ENCODE measurements at regions not wholly inside any gene's neighbourhood (a gene's known extent, or its start where the extent isn't known, plus 50 kb on each side); places are given as distances from the start of the nearest gene placed in this dataset.
A peak's percentile ranks its signal among the peaks of the same experiment; 100 is the strongest.

- no peak for TF ChIP-seq CTCF (IDR thresholded peaks at IDR 0.05; ENCODE audit: insufficient read depth, low read length)
- no peak for TF ChIP-seq POLR2AphosphoS5 (IDR thresholded peaks at IDR 0.05; ENCODE audit: low read depth)
- TF ChIP-seq SPI1 (IDR thresholded peaks at IDR 0.05; ENCODE audit: borderline replicate concordance, low read depth): peak; percentile 93
Measured at GRCh38 chr2:226669905-226670304, 129.7 kb downstream of the IRS1 start.
